WTC11 (cell line): ENCODE measurements at regions not wholly inside any gene's neighbourhood (a gene's known extent, or its start where the extent isn't known, plus 50 kb on each side); places are given as distances from the start of the nearest gene placed in this dataset.

ENCODE experiments used
- CREB1 ChIP-seq: sonication (generic); formaldehyde crosslinking; IDR thresholded peaks from 2 replicates; pipeline ENCODE4 v1.8.0; 2023; ENCODE audit warnings: mild to moderate bottlenecking, missing genetic modification reagents
- ELF4 ChIP-seq: sonication (generic); formaldehyde crosslinking; IDR thresholded peaks from 2 replicates; pipeline ENCODE4 v1.8.1; 2022; ENCODE audit warnings: low read depth, mild to moderate bottlenecking, moderate library complexity, missing genetic modification reagents
- GRHL2 ChIP-seq: fragments of 250-450 bp; sonication (Bioruptor Pico); IDR thresholded peaks from 2 replicates; pipeline ENCODE4 v1.8.0; 2022; ENCODE audit warnings: mild to moderate bottlenecking, moderate library complexity; ENCODE audit not compliant: insufficient replicate concordance, severe bottlenecking
- IRF2 ChIP-seq: sonication (generic); formaldehyde crosslinking; IDR thresholded peaks from 2 replicates; pipeline ENCODE4 v1.8.0; 2022; ENCODE audit warnings: low read depth, missing genetic modification reagents, borderline replicate concordance
- PRDM15 ChIP-seq: sonication (generic); formaldehyde crosslinking; IDR thresholded peaks from 2 replicates; pipeline ENCODE4 v1.8.0; 2022; ENCODE audit warnings: missing genetic modification reagents
- TCF7 ChIP-seq: sonication (generic); formaldehyde crosslinking; IDR thresholded peaks from 2 replicates; pipeline ENCODE4 v1.8.0; 2022; ENCODE audit warnings: mild to moderate bottlenecking, low read depth, missing genetic modification reagents, moderate library complexity
- USF2 ChIP-seq: sonication (generic); formaldehyde crosslinking; IDR thresholded peaks from 2 replicates; pipeline ENCODE4 v1.8.1; 2023; ENCODE audit warnings: mild to moderate bottlenecking, missing genetic modification reagents, moderate library complexity
- ZNF121 ChIP-seq: sonication (generic); formaldehyde crosslinking; IDR thresholded peaks from 2 replicates; pipeline ENCODE4 v1.8.0; 2023; ENCODE audit warnings: missing genetic modification reagents
- ZNF138 ChIP-seq: sonication (generic); formaldehyde crosslinking; conservative IDR thresholded peaks from 2 replicates; pipeline ENCODE4 v1.8.1; 2022; ENCODE audit warnings: mild to moderate bottlenecking, moderate library complexity, missing genetic modification reagents
- ZNF396 ChIP-seq: fragments of 250-450 bp; sonication (Bioruptor Pico); IDR thresholded peaks from 2 replicates; pipeline ENCODE4 v1.8.0; 2021; ENCODE audit warnings: mild to moderate bottlenecking, moderate library complexity, borderline replicate concordance
- TF ChIP-seq, protein P1 (sequence below): fragments of 200-600 bp; IDR thresholded peaks from 2 replicates; pipeline ENCODE4 v1.8.0; 2022; ENCODE audit warnings: antibody characterized with exemption
- TF ChIP-seq, protein P2 (sequence below): sonication (generic); formaldehyde crosslinking; IDR thresholded peaks from 2 replicates; pipeline ENCODE4 v1.8.0; 2022; ENCODE audit warnings: mild to moderate bottlenecking, missing genetic modification reagents

GRCh38 chr15:91561371-91562100 lies 292.0 kb upstream of the SLCO3A1 start:
- no peak for TF ChIP-seq USF2
- TF ChIP-seq, protein P1, sequence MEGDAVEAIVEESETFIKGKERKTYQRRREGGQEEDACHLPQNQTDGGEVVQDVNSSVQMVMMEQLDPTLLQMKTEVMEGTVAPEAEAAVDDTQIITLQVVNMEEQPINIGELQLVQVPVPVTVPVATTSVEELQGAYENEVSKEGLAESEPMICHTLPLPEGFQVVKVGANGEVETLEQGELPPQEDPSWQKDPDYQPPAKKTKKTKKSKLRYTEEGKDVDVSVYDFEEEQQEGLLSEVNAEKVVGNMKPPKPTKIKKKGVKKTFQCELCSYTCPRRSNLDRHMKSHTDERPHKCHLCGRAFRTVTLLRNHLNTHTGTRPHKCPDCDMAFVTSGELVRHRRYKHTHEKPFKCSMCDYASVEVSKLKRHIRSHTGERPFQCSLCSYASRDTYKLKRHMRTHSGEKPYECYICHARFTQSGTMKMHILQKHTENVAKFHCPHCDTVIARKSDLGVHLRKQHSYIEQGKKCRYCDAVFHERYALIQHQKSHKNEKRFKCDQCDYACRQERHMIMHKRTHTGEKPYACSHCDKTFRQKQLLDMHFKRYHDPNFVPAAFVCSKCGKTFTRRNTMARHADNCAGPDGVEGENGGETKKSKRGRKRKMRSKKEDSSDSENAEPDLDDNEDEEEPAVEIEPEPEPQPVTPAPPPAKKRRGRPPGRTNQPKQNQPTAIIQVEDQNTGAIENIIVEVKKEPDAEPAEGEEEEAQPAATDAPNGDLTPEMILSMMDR: no peak
- no peak for TF ChIP-seq CREB1
- TF ChIP-seq TCF7 (CRISPR knock-in tag): no peak
- no peak for TF ChIP-seq ZNF138
- TF ChIP-seq, protein P2, sequence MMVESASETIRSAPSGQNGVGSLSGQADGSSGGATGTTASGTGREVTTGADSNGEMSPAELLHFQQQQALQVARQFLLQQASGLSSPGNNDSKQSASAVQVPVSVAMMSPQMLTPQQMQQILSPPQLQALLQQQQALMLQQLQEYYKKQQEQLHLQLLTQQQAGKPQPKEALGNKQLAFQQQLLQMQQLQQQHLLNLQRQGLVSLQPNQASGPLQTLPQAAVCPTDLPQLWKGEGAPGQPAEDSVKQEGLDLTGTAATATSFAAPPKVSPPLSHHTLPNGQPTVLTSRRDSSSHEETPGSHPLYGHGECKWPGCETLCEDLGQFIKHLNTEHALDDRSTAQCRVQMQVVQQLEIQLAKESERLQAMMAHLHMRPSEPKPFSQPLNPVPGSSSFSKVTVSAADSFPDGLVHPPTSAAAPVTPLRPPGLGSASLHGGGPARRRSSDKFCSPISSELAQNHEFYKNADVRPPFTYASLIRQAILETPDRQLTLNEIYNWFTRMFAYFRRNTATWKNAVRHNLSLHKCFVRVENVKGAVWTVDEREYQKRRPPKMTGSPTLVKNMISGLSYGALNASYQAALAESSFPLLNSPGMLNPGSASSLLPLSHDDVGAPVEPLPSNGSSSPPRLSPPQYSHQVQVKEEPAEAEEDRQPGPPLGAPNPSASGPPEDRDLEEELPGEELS (CRISPR knock-in tag): no peak
- no peak for TF ChIP-seq ELF4 (CRISPR knock-in tag)
- TF ChIP-seq IRF2: no peak
- no peak for TF ChIP-seq ZNF396 (CRISPR knock-in tag)
- TF ChIP-seq GRHL2 (CRISPR knock-in tag): no peak
- no peak for TF ChIP-seq PRDM15 (CRISPR knock-in tag)
- TF ChIP-seq ZNF121 (CRISPR knock-in tag): no peak
